Gastroesophageal sphincter (tissue), 3 donors: ENCODE measurements at regions not wholly inside any gene's neighbourhood (a gene's known extent, or its start where the extent isn't known, plus 50 kb on each side); places are given as distances from the start of the nearest gene placed in this dataset.

Experiments used
- EP300 ChIP-seq: sonication (generic); formaldehyde crosslinking; IDR thresholded peaks from one replicate; pipeline ENCODE4 v1.6.1; 2017; ENCODE audit warnings: antibody characterized with exemption, mild to moderate bottlenecking
- POLR2A ChIP-seq, 2 donors: fragments of 450-650 bp; IDR thresholded peaks; one replicate each; pipeline ENCODE4 v1.6.1; 2017; ENCODE audit warnings: antibody characterized with exemption in 2 of 2, mild to moderate bottlenecking in 2 of 2, moderate library complexity in 1 of 2
- POLR2AphosphoS5 ChIP-seq: sonication (generic); formaldehyde crosslinking; IDR thresholded peaks from one replicate; pipeline ENCODE4 v1.6.1; 2017; ENCODE audit warnings: antibody characterized with exemption
- TF ChIP-seq, protein P1 (sequence below), 4 experiments: fragments of 200-600 bp in 2 of 4; fragments of 450-650 bp in 2 of 4; sonication (generic) in 1 of 4; IDR thresholded peaks; one replicate each; pipeline ENCODE4 v1.5.1; 2017 to 2019; ENCODE audit warnings: antibody characterized with exemption in 4 of 4, mild to moderate bottlenecking in 2 of 4, moderate library complexity in 2 of 4

DNA sequence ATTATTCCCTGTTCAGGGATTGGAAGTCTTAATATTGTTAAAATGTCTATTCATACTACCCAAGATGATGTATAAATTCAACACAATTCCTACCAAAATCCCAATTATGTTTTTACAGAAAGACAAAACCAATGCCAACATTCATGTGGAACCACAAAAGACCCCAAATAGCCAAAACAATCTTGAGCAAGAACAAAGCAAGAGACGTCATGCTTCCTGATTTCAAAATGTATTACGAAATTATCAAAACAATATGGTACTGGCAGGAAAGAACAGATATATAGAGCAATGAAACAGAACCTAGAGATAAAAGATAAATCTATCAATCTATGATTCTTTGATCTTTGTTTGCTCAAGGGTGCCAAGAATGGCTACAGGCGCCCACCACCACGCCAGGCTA lies 237.9 kb downstream of the TAF11L14 start:
- no peak for TF ChIP-seq EP300
- no peak for TF ChIP-seq POLR2A (IDR thresholded peaks at IDR 0.05)
- TF ChIP-seq, protein P1, sequence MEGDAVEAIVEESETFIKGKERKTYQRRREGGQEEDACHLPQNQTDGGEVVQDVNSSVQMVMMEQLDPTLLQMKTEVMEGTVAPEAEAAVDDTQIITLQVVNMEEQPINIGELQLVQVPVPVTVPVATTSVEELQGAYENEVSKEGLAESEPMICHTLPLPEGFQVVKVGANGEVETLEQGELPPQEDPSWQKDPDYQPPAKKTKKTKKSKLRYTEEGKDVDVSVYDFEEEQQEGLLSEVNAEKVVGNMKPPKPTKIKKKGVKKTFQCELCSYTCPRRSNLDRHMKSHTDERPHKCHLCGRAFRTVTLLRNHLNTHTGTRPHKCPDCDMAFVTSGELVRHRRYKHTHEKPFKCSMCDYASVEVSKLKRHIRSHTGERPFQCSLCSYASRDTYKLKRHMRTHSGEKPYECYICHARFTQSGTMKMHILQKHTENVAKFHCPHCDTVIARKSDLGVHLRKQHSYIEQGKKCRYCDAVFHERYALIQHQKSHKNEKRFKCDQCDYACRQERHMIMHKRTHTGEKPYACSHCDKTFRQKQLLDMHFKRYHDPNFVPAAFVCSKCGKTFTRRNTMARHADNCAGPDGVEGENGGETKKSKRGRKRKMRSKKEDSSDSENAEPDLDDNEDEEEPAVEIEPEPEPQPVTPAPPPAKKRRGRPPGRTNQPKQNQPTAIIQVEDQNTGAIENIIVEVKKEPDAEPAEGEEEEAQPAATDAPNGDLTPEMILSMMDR (IDR thresholded peaks at IDR 0.05), result no peak
- TF ChIP-seq POLR2AphosphoS5, result no peak
